DMS53 treated with DMSO at 0.1 percent for 48 hours (cell line): ENCODE measurements at regions not wholly inside any gene's neighbourhood (a gene's known extent, or its start where the extent isn't known, plus 50 kb on each side); places are given as distances from the start of the nearest gene placed in this dataset.

ENCODE experiments used
- DNase-seq: peaks from one replicate; lab custom pipeline; 2025; ENCODE audit not compliant: unreplicated experiment; lab: John Stamatoyannopoulos, UW

DNA sequence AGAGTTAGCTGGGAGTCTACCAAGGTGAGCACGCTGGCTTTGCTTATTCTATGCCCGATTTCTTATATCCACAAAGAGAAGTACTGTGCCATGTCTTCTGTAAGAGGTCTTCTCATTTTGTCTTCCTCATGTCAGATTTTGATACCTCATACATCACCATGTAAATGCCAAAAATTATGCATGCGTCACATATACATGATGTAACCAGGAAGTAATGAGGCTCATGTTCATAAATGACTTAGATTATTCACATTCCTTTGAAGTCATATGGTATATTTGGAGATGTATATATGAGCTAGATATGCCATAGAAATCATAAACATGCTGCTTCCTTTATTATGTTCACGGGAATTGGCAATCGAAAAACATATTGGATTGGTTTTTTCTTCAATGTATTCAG, 97.7 kb upstream of the CELF2 start:
- no peak for DNase-seq

DNA sequence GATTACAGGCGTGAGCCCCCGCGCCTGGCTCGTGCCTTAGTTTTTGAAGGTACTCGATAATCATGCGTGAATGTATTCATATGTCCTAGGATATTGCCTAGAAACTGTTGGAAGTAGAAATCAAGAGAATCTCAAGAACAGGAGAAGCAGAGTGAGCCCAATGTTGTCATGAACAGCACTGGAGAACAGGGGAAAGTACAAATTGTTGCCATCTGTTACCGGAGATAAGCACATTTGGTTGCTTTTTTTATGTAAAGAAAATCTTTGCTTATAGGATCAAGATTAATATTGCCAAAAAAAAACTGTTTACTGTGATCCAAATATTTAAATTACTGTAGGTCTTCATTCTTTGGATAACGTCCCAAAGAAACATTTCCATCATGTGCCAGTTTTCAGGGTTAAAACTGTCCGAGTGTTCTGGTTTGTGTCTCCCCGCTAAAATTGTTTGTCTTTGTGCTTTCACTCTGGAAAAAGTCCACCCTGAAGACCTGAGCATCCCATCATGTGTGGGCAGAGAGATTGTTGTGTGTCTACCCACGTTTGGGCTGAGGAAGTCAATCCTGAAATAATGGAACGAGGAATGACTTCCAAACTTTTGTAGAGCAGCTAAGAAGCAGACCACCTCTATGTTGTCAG, 95.7 kb upstream of the CELF2 start:
- no peak for DNase-seq

DNA sequence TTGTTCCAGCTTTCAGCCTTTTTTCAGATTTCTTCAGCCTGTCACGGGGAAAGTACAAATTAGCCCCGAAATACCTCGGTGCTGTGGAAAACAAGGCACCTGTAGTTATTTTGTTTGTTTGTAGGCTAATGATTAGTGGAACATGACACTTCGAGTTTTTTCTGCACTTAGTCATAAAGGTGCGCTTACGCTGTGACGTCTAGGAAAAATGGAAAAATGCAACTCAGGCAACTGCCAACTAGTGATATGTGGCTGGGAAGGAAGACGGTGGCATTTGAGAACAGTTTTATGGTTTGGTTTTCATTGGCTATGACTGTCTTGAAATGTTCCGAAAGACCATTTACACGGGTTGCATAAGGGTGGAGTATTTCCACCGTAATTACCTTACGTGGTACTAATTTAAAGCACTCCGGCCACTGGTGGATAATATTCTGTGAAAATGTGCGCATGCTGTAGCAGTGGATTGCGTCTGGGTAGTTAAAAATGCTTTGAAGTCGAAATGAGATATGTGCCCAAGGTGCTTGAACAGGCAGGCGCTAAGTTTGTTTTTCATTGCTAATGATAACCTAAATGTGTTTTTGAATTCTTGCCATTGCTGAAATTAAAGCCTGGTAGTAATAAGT, 94.5 kb upstream of the CELF2 start:
- no peak for DNase-seq

DNA sequence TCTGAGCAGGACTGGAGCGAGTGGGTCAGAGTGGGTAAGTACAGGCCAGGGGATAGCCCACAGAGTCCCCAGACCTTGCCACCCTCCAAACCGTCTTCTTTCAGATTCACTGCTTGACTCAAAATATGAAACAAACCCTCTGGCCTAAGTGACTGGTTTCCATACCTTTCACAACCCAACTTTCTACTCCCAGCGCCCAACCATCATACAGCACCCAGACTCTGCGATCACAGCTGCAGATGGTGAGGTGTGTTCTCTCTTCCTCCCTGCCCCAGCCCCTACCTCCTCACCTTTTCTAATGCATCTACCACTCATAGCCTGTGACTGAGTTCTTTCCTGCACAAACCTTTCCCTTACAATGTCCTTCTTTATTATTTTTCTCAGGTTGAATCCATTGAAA, 92.0 kb upstream of the CELF2 start:
- no peak for DNase-seq

DNA sequence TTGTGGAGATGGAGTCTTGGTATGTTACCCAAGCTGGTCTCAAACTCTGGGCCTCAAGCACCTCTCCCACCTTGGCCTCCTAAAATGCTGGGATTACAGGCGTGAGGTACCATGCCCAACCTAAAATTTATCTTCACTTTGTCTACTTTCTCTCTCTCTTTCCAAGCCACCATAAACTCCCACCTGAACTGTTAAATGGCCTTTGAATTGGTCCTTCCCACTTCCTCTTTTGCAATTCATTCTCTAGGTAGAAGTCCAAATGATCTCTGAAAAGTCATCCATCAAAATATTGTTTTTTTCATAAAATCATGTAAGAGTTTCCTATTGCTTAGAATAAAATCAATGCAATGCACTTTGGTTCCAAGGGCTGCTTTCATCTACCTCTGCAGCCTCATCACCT, 90.1 kb upstream of the CELF2 start:
- DNase-seq, result no peak

DNA sequence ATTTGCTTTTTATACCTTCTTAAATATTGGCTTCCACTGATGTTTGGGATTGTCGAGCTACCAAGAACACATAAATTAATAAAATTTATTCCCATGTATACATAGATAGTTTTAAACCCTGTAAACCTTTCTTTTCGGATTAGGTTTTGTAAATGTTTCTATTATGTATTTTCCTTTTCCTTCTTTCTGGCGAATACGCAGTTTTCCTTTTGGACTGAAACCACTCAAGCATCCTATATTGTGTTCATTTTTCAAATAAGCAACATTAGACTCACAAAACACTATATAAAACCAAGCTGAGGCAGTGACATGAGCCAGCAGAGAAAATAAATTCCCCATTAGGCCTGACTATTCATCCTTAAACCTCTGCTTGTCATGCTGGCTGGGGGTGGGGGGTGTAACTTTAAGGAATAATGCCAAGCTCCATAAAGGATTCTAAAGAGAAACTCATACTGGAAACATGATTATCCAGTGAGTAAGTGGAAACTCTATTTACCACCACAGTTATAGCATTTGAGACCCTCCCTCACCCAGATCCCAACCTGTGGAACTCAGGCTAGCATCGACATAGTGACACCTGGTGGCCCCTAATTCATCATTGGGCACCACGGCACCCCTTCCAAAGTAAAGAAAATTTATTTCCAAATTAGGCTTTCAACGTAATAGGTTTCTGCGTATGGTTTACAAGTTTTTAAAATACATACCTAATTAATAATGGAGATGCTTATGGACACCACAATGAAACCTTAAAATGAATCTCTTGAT, 86.5 kb upstream of the CELF2 start:
- no peak for DNase-seq

DNA sequence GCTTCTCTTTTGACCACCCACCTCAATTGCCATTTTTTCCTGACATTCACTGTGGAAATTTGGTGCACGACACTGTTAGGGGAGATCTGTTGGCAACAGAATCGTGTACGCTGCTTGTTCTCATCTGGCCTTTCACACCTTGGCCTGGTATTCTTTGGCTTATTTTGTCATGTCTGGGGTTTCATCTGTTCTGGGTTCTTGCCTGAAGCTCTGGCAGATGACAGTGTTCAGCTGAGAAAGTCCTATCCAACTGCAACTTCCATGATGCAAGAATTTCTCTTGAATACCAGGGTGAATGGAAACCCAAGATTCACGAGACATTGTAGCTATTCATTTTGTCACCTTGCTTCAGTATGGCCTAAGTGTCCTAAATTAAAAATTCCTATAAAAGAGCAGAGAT, 82.6 kb upstream of the CELF2 start:
- DNase-seq, result no peak

DNA sequence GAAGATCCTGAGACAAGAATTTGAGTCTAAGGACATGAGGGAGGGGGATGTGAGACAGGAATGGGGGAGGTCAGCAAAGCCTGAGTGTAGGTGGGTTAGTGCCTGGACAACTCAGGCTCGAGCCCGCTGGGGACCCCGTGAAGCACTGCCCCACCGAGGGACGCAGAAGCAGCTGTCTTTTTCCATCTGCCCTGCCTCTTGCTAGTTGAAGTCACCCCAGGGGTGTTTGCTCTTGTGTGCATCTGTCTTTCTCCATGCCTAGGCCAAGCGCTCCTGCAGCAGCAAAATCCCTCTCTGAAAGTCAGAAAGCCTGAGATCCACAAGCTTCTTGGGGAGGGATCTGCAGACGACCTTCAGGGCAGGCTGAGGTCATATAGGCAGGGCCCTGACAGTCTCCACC, 79.0 kb upstream of the CELF2 start:
- DNase-seq, result no peak

DNA sequence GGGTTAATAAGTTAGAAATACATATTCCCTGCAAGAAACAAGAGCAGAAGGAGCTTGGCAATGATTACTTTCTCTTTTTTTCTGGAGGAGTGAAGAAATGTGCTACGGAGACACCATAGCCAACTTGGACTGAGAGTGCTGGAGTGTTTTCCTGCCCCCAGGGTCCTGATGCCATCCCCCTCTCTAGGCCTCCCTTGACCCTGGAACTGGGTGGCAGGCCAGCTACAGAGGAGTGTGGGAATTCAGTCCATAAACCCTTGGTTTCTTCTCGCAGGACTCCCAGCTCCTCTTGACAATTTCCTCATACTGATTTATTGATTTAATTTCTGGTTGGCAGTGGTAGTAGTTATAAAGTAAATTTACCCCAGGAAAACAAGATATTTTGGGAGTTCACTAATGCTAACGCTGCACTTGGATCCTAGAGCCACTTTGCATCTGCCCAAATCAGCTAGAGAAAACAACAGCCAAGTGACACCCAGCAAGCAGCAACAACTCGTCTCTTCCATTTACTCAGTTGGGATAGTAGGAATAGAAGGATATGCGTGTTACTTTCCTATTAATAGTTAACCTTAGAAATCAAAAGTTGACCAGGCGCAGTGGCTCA, 76.4 kb upstream of the CELF2 start:
- DNase-seq, result no peak

DNA sequence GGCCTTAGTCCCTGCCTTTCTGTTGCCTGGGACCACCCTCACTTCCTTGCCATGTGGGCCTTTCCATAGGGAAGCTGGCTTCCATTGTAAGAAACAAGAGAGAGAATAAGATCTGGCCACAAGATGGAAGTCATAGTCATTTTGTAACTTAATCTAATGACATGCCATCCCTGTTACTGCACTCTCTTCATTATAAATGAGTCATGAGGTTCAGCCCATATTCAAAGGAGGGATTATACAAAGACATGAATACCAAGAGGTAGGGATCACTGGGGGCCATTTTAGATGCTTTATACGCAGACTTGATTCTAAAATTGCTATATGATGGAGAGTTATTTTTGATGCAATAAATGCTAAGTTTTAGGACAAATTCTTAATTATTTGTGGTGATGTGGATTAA, 75.2 kb upstream of the CELF2 start:
- DNase-seq, result no peak

DNA sequence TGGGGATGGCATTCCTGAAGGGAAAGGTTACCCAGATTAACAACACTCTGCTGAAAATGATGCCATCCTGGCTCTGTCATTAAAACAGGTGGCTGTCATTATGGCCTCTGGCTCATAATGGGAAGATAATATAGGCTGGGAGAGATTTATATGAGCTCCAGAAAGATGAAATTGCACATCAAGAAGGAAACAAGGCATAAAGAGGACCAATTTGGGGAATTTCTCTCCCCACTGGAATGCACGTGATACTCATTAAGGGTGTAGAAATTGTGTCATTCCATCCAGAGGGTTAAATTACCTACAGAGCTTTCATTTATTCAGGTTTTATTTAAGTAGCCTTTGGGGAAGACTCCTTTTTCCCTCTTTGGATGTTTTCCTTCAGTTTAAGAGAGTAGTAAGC, 71.6 kb upstream of the CELF2 start:
- DNase-seq, result no peak

DNA sequence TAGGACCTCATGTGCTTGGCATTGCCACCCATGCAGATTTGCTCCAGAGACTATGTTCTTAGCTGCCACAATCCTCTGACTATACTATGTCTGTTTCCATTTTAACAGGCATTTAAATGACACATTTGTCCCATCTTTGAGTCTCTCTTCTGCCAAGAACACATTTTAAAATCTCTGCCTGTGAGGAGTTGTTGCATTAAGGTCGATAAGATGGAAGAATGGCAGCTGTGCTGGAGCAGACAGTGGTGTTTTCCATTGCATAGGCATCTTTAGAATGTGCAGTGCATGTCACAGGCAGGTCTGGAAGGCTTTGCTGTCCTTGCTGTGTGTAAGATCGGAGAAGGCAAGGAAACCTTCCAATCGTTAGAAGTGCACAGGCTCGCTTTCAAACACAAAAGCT, 70.9 kb upstream of the CELF2 start:
- no peak for DNase-seq

DNA sequence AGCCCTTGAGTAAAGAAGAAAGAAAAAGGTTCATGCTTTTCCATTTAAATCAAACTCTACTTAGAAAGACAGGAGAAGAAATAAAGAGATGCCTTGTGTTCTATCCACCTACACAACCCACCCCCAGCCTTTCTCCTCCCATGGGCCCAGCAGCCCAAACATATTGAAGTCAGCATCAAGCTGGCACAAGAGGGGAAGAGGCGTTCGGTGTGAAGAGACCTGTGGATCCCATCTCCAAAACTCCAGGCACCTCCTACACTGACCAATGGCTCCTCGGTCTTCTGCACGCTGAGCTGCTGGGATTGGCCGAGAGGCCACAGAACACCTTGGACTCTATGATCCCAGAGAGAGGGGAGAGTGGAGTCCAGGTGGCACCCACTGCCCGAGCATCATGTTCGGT, 66.0 kb upstream of the CELF2 start:
- DNase-seq, result no peak

DNA sequence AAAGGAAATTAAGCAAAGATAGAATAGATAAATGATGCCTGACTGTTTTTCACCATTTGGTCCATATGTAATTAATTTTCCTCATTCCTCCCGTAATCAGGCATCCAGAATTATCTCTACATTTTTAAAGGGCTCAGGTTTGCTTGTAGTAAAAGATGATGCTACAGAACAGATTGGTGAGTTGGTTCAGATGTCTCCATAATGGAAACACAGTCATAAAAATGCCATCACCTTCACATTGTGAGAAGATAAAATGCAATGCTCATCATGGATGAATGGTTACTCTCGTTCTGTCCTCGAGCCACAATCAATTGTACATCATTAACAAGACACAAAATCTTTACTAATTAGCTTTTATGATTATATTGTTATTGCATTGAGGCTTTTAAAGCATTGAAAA, 64.9 kb upstream of the CELF2 start:
- no peak for DNase-seq

DNA sequence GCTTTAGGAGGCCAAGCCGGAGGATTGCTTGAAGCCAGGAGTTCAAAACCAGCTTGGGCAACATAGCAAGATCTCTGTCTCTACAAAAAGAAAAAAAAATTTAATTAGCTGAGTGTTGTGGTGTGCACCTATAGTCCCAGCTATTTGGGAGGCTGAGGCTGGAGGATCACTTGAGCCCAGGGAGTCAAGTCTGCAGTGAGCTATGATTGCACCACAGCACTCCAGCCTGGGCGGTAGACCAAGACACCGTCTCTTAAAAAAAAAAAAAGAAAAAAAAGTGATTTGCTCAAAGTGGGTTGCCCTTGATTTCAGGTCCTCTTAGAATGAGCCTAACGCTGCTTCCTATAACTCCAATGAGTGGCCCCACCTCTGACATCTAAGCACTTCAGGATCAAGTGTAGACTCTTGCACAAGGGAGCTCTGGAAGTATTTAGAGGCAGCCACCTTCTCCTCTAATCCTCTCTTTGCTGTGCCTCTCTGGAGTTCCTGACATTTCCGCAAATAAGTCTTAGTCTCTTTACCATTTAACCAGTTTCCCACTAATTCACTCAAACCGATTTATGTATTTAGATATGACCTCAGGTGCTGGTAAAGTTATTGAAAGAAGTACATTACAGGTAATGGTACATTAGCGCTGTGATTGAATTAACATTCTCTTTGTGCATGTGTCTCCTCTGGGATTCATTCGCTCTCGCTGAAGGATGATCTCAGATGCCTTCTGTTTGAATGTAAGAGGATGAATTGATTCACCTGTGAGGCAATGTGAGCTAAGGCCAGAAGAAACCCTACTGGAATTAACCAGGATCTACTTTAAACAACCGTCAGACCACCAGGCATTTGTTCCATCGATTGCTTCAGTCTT, 60.8 kb upstream of the CELF2 start:
- DNase-seq, result no peak

DNA sequence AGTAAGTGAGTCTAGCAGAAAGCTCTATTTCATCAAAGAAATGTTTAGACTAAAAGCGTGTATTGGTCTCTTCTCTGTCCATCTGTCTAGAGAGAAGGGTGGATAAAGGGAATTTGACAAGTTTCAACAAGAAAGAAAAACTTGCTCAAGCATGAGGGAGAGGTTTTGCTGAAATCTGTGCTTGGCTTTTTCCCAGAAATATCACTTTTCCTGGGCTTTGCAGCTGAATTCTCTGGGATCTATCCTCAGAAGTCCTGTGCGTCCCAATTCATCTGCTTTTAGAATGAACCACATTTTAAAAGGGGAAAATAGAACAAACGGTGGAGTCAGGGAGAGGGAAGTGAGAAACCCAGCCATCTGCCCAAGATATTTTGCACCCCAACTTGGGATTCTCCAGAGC, 59.6 kb upstream of the CELF2 start:
- DNase-seq, result no peak

DNA sequence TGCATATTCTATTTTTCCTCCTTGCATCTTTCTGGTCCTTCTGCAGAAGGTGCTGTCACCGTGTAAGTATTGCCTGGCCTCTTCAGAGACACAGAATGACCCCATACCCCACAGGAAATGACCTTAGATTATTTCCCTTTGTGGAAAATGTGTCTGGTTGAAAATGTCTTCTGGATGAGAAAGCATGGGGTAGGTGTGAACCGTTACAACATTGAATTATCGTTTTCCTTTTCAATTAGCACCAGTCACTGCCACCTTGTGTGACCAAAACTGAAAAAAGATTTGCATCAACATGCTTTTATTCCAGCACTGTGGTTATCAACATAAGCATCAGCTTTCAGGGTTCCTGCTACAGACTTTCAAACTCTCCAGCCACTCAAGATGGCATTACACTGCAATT, 58.0 kb upstream of the CELF2 start:
- no peak for DNase-seq

DNA sequence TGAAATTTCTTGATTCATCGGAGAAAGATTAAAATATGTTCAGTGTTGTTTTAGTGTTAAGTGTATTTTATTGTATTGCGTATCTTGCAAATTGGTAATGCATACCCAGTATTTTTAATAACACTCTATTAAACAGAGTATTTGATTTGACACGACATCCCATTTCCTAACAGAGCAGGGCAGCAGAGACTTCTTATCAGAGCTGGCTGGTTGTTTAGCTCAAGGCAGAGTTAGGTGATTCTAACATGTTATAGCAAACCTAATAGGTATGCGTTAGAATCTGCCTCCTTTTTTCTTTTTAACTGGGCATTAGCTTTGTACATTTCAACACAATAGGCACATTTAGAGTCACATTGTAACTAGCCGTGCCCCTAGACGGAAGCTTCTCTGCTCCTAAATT, 57.1 kb upstream of the CELF2 start:
- DNase-seq, result no peak

DNA sequence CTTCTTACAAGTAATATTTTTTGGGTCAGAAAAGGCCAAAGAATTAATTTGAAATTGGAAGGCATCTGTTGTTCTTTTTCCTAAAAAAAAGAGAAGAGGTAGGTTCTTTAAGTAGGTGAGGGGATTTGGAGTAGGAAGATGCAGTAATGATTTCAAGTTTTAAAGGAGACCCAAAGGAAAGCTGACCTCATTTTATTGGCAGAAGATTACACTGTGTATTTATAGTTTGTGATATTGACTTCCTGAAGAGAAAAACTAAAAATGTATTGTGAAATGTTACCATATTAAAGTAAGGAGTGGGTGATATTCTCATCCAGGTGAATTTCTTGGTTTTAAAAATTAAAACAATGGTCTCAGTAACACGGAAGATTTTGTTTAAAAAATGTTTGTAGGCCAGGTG, 56.6 kb upstream of the CELF2 start:
- DNase-seq, result no peak

DNA sequence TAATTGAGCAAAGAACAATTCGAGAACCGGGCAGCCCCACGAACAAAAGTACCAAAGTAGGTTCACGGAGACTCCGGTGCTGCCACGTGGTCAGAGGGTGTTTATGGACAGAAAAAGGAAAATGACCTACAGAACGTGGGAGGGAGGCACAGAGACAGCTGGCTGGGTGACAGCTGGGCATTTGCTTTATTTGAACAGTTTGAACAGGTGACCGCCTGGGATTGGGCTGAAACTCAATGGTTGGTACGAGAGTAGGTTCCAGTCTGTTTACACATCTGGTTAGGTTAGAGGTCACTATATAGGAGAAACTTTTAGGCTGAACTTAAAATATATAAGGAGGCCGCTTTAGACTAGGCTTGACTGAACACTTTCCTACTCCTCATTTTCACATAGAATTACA, 50.6 kb upstream of the CELF2 start:
- no peak for DNase-seq

DNA sequence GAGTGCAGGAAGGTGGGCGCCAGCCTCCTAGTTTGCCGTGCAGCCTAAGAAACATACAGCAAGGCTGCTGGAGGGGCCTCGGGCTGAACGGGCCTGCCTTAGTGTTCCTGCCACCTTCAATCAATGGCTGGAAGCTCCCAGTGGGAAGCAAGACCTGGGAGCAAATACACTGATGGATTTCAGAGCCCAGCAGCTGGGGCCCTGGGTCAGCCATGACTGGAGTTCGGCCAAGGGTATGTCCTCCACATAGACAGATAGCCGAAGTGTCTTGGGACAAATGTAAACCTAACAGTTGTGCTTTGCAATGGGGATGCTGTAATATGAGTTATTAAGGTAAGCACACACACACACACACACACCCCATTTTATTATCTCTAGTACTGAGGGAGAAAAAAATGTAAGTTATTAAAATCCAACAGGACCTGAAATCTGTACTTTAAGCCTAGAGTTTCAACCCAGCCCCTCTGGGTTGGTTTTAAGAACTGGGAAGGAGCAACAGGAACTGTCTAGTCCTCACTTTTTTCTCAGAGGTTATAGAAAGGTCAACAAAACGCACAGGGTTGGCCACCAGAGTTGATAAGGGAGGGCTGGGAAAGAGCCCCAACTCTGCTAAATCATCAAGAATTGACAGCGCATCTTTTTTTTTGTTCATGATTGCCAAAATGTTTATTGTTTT, 50.0 kb upstream of the CELF2 start:
- DNase-seq, result no peak
